ENCODE measurements at regions not wholly inside any gene's neighbourhood (a gene's known extent, or its start where the extent isn't known, plus 50 kb on each side); places are given as distances from the start of the nearest gene placed in this dataset.

- no peak for DNase-seq (ENCODE audit: low read depth)
Measured at GRCh38 chr3:55235416-55235815, 251.7 kb downstream of the WNT5A start.

- DNase-seq (ENCODE audit: low read depth), result no peak
Measured at GRCh38 chr3:55226696-55227095, 260.4 kb downstream of the WNT5A start.

DNA sequence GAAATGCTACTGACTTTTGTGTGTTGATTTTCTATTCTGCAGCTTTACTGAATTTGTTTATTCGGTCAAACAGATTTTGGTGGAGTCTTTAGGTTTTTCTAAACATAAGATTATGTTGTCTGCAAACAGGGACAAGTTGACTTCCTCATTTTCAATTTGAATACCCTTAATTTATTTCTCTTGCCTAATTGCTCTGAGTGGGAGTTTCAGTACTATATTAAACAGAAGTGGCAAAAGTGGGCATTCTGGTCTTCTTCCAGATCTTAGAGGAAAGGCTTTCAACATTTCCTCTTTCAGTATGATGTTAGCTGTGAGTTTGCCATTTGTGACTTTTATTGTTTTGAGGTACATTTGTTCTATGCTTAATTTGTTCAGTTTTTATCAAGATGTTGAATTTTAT lies 268.5 kb downstream of the WNT5A start:
- DNase-seq (ENCODE audit: low read depth), result no peak

GRCh38 chr3:55207744-55208143 lies 279.4 kb downstream of the WNT5A start:
- no peak for DNase-seq (ENCODE audit: low read depth)

GRCh38 chr3:55205990-55206389 lies 278.1 kb upstream of the LRTM1 start:
- DNase-seq (ENCODE audit: low read depth), result no peak

- no peak for DNase-seq (ENCODE audit: low read depth)
Measured at GRCh38 chr3:55204417-55204816, 276.6 kb upstream of the LRTM1 start.

DNA sequence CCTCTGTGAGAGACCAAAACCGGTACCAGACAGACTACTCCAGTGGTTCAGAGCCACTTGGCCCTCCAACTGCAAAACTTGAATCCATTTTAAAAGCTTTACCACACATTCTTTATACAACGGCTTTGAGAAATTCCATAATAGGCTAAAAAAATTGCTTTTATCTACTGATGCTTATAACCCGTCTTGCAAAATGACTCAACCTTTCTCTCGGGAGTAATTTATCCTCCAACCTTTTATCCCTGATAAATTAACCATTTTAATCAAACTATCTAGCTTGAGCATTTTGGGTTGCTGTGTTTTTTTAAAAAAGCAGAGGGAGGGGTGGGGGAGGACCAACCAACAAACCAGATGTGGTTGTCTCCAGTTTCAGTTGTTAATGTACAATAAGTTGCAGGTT lies 275.7 kb upstream of the LRTM1 start:
- no peak for DNase-seq (ENCODE audit: low read depth)

DNA sequence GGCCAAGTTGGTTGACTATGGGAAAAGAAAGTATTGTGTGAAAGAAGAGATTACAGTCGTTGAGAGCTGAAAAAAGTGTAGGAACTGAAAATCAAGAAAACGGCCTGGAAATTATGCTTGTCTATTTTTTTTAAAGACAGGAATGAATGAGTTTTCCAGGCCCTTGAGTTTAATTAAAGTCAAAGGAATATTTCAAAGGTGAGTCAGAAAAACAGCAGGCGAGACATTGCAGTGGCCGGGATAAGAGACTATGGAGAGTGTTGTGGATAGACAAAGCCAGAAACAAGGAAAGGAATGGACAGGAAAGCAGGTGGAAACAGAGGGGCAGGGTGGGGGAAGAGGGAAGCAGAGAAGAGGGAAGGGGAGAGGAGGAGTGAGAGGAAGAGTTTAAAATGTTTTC lies 275.1 kb upstream of the LRTM1 start:
- no peak for DNase-seq (ENCODE audit: low read depth)

DNA sequence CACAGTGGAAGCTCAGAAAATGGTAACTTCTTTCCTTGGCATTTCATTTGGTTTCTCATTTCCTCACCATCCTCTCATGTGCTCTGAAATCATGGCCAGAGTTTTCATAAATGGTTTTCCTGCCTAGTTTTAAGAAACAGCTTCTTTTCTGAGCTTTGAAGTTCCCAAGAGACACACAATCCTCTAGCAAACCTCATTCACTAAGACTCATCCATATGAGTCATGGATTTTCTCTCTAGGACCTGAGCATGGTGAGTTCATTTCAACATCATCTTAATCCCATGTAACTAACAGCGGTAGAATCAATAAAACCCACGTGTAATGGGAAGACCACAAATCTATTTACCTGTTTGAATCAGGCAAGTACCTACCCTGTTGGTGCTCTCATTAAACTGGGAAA lies 274.5 kb upstream of the LRTM1 start:
- DNase-seq (ENCODE audit: low read depth), result peak; percentile 92

DNA sequence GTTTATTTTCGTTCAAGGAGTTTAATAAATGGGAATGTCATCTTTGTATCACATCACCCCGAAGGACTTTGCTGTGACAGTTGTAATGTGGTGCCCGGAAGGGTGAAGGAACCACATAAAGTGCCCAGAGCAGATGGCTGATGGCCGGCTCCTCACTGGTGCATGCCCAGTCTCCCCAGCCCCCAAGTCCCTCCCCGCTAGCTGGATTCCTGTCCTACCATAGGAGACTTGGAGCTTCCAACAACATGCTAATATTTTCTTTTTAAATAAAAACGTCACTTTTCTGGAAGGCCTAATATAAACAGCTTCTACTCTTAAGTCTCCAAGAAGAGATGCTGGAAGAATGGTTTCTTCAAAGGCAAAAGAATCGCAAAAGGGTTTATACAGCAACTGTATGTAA lies 273.9 kb upstream of the LRTM1 start:
- no peak for DNase-seq (ENCODE audit: low read depth)

DNA sequence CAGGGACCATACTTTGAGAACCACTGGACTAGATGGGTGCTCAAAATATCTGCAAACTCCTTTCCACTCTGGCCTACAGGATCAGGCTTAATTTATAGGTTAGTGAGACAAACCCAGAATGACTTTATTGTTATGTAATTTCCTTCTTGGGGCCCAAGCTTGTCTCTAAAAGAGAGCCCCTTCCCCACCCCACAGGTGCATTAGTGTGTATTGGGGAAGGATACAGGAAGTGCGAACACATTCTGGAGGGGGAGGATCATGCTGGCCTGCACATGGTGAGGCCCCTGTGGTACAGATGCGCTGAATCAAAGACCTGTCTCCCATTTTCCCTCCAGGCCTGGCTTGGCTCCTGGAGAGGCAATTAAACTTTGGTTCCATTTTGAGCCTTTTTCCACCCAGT lies 273.0 kb upstream of the LRTM1 start:
- no peak for DNase-seq (ENCODE audit: low read depth)

GRCh38 chr3:55198554-55198953 lies 270.7 kb upstream of the LRTM1 start:
- peak; percentile 96 for DNase-seq (ENCODE audit: low read depth)

- no peak for DNase-seq (ENCODE audit: low read depth)
Measured at GRCh38 chr3:55197021-55197420, 269.2 kb upstream of the LRTM1 start.

DNA sequence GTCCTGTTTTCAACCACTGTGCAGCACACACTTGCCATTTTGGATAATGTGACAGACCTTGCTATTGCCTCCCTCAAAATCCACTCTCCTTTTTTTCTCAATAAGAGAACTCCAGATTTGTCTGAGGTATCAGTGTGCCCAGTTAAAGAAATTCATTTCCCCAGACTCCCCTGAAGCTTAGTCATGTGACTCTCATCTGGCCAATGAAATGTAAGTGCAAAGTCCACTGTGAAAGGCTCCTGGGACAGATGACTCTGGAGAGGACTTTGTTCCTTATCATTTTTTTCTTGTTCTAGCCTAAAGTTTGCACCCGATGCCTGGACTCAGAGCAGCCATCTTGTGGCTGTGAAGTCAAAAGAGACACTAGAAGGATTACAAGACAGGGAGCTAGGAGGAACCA lies 268.6 kb upstream of the LRTM1 start:
- DNase-seq (ENCODE audit: low read depth), result no peak

GRCh38 chr3:55194376-55194775 lies 266.5 kb upstream of the LRTM1 start:
- DNase-seq (ENCODE audit: low read depth), result no peak

GRCh38 chr3:55191911-55192775 lies 264.3 kb upstream of the LRTM1 start:
- peak; percentile 99 for DNase-seq (ENCODE audit: low read depth)

GRCh38 chr3:55190331-55190730 lies 262.5 kb upstream of the LRTM1 start:
- DNase-seq (ENCODE audit: low read depth), result peak; percentile 83

DNA sequence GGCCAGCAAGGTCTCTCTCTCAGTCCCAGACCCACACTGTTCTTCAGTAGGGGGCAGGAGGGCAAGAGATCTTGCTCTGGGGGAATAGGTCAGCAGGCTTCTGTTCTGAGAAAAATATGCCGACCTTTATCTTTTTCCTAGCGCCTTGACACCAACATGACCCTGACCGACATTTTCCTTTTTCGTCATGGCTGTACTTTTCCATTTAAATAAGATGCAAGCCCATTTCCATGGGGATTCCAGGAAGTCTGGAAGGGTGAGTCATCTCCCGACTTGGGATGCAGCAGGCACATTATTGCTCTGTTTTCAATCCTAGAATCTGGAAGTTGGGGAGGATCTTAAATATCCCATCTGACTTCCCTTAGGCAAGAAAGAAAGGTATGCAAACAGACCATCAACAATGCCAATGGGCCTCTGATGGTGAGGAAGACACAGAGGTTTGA lies 261.5 kb upstream of the LRTM1 start:
- DNase-seq (ENCODE audit: low read depth), result peak; percentile 85

DNA sequence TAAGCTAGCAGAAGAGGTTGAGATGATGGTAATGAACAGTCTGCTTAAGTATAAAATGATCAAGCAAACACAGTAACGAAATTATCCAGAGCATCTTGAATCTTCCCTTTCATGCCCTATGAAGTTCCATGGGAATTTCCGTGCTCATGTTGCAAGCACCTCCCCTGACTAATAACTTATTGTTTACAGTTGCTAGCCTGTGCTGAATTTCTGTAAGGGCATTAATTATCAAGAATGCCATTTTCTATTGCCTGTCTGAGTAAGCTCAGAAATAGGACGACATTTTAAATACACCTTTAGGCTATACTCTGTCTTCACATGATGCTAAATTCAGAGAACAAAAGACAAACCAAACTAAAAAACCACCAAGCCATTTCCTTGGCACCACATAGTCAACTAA lies 257.5 kb upstream of the LRTM1 start:
- no peak for DNase-seq (ENCODE audit: low read depth)

DNA sequence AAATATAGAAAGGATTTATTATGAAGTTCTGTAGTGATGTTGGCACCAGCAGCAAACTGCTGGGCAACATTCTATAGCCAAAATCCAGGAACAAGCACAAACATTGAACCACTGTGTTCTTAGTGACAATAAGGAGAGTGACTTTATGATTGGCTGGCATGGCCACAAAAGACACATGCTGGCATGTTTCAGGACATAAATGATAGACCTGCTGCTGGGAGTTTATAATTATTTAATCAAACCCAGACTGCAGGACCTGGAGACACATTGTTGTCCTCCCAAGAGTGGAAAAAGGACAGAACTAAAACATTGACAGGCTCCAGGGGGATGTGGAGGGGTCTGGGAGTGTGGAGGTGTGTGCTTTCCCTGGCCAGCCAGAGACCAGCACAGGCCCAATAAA lies 255.3 kb upstream of the LRTM1 start:
- DNase-seq (ENCODE audit: low read depth), result no peak

DNA sequence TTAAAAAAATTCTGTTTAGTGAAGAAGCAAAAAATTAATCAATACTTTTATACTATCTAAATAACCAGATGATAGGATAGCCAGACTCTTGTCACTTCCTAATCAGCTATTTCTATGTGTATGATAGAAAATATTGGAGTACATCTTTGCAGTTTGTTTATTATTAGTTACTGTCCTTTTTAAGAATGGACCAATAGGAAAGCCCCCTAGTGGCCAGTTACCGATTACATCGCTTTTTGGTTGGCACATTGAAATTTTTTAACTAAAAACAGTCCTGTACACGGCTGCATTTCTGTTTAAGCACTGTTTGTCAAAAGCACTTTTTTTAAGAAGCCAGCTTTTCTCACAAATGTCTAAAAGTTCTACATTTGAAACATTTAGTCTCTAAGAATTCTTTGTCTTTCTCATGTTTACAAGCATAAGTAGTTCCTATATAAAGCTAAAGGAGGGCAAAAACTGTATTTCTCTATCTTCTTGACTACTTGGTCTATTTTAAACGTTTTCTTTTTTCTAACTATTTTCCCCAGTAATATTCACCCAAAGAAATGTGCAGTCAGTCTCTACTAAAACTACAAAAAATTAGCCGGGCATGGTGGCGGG lies 253.2 kb upstream of the LRTM1 start:
- no peak for DNase-seq (ENCODE audit: low read depth)

- DNase-seq (ENCODE audit: low read depth), result no peak
Measured at GRCh38 chr3:55180161-55180560, 252.3 kb upstream of the LRTM1 start.

DNA sequence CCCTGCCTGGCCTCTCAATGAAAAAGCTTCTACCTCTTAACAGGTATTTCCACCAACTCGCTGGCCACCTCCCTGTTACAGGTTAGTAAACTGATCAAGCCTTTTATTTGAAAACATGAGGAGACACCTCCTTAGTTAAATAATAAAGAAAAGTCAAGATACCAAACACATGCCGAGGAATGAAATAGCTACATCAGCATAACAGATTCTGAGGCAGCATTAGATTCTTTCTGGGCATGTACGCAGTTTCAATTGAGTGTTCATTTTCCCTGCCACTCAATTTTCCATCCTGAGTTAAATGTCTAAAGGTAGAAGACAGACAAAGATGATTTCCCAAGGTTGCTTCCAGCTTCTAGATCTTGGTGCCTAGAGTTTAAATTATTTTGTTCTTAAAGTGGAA lies 250.5 kb upstream of the LRTM1 start:
- no peak for DNase-seq (ENCODE audit: low read depth)

- no peak for DNase-seq (ENCODE audit: low read depth)
Measured at GRCh38 chr3:55177749-55178148, 249.9 kb upstream of the LRTM1 start.

All from GM04503 (cell line).